ENCODE measurements at regions not wholly inside any gene's neighbourhood (a gene's known extent, or its start where the extent isn't known, plus 50 kb on each side); places are given as distances from the start of the nearest gene placed in this dataset.

DNA sequence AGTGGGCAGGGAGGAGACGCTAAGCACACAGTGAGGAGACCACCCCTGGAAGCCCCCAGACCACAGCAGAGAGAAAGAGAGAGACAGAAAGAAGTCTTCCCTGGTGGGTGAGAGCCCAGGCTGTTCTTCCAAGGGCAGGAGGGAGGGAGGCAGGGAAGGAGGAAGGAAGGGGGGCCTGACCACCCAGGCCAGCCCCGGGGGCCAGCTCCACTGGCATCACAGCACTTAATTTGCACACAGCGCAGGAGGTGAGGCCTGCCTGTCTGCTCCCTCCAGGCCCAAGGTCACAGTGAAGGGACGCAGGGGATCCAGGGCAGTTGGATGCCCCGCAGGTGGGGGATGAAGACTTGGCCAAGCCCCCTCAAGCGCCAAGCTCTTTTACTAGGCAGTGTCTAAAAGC, 141.9 kb upstream of the C14orf180 start:
- in situ Hi-C loops (cut with MboI; ENCODE audit: low sequenced_read_pairs, unreplicated experiment), result no loop called here
- DNase-seq (ENCODE audit: low spot score), result no peak
- TF ChIP-seq, protein P1, sequence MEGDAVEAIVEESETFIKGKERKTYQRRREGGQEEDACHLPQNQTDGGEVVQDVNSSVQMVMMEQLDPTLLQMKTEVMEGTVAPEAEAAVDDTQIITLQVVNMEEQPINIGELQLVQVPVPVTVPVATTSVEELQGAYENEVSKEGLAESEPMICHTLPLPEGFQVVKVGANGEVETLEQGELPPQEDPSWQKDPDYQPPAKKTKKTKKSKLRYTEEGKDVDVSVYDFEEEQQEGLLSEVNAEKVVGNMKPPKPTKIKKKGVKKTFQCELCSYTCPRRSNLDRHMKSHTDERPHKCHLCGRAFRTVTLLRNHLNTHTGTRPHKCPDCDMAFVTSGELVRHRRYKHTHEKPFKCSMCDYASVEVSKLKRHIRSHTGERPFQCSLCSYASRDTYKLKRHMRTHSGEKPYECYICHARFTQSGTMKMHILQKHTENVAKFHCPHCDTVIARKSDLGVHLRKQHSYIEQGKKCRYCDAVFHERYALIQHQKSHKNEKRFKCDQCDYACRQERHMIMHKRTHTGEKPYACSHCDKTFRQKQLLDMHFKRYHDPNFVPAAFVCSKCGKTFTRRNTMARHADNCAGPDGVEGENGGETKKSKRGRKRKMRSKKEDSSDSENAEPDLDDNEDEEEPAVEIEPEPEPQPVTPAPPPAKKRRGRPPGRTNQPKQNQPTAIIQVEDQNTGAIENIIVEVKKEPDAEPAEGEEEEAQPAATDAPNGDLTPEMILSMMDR (IDR thresholded peaks at IDR 0.05; ENCODE audit: borderline replicate concordance, control extremely low read depth, extremely low read depth, insufficient read depth, missing control alignments), result no peak

DNA sequence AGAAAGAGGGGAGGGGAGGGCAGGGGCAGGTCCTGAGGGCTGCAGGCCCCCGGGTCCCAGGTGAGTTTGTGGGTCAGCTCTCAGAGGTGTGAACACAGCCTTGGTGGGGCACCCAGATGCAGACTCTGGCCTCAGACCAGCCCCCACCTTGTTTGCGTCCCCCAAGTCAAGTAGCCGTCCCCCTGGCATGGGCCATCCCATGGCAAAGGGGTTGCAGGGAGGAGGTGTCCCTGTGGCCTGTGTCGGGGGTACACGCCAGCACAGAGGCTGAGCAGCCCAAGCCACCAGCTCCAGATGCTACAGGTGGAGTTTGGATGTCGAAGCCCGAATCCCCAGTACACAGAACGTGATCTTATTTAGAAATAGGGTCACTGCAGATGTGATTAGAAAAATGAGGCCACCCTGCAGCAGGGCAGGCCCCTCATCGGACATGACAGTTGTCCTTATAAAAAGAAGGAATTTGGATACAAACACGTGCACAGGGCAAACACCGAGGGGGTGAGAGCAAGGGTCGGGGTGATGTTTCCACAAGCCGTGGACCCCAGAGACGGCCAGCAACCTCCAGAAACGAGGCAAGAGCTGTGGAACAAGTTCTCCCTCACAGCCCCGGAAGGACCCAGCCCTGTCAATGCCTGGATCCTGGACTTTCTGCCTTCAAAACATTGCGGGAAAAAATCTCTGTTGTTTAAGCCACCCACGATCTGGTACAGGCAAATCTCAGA, 141.2 kb upstream of the C14orf180 start:
- DNase-seq (ENCODE audit: low spot score), result no peak
- TF ChIP-seq, protein P1 (IDR thresholded peaks at IDR 0.05; ENCODE audit: borderline replicate concordance, control extremely low read depth, extremely low read depth, insufficient read depth, missing control alignments), result no peak
- in situ Hi-C loops (cut with MboI; ENCODE audit: low sequenced_read_pairs, unreplicated experiment), result no loop called here

DNA sequence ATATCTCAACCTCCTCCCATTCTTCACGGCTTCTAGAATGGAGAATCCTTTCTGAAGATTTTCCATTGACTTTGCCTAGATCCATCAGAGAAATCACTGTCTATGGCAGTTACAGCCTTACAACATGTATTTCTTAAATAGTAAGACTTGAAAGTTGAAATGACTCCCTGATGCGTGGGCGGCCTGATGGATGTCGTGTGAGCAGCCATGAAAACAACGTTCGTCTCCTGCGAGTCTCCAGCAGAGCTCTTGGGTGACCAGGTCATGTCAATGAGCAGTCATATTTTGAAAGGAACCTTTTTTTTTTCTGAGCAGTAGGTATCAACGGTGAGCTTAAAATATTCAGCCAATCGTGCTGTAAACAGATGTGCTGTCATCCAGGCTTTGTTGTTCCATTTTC, 139.9 kb upstream of the C14orf180 start:
- no peak for DNase-seq (ENCODE audit: low spot score)
- in situ Hi-C loops (cut with MboI; ENCODE audit: low sequenced_read_pairs, unreplicated experiment), result no loop called here
- TF ChIP-seq, protein P1 (IDR thresholded peaks at IDR 0.05; ENCODE audit: borderline replicate concordance, control extremely low read depth, extremely low read depth, insufficient read depth, missing control alignments), result no peak

DNA sequence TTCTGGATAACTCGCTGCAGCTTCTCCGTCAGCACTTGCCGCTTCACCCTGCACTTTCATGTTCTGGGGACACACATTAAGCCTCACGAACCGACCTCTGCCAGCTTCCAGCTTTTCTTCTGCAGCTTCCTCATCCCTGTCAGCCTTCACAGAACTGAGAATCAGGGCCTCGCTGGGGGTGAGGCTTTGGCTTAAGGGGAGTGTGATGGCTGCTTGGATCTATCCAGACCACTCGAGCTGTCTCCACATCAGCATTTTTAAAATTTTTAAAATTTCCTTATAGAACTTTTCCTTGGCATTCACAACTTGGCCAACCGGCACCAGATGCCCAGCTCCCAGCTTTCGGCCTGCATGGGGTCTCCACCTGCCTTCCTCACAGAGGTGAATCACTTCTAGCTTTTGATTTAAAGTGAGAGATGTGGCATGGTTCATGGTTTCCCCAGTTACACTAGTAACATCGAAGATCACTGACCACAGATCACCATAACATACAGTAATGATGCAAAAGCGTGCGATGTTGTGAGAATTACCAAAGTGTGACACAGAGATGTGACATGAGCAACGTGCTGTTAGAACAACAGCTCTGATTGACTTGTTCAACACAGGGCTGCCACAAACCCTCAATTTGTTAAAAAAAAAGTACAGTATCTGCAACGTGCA, 139.1 kb upstream of the C14orf180 start:
- TF ChIP-seq, protein P1 (IDR thresholded peaks at IDR 0.05; ENCODE audit: borderline replicate concordance, control extremely low read depth, extremely low read depth, insufficient read depth, missing control alignments), result no peak
- in situ Hi-C loops (cut with MboI; ENCODE audit: low sequenced_read_pairs, unreplicated experiment), result no loop called here
- DNase-seq (ENCODE audit: low spot score), result no peak

DNA sequence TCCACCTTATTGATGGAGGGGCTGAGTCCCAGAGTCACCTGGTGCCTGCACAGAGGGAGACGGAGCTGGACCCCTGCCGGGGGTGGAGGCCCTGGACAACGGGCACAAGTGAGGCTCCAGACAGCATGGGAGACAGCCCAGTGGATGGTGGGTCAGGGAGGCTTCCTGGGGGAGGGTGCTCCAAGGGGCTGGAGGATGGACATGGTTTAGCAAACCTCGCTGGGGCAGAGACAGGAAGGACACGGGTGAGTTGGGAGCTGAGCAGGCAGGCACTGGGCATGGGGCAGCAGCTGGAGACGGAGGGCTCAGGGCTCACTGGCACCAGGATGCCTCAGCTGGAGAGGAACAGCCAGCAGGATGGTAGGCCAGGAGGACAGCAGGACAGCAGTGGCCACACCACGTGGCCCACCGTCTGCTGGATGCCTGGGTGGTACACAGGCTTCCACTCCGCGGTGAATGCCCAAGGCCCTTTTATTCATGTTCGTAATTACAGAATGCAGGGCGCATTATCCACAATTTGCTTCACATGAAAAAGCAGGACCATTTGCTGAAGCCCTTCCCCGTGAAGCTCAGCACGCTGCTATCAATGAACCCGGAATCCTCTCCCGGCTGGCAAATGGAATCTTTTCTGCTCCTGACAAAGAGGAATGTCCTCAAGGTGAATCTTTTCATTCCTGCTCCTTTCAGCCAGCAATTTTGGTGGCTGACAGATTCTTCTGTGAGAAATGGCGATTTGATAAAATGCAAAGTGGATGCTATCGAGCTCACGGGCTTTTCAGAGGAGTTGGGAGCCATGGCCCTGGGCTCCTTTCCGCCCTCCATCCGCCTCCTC, 138.1 kb upstream of the C14orf180 start:
- in situ Hi-C loops (cut with MboI; ENCODE audit: low sequenced_read_pairs, unreplicated experiment), result no loop called here
- no peak for DNase-seq (ENCODE audit: low spot score)
- TF ChIP-seq, protein P1 (IDR thresholded peaks at IDR 0.05; ENCODE audit: borderline replicate concordance, control extremely low read depth, extremely low read depth, insufficient read depth, missing control alignments), result no peak

DNA sequence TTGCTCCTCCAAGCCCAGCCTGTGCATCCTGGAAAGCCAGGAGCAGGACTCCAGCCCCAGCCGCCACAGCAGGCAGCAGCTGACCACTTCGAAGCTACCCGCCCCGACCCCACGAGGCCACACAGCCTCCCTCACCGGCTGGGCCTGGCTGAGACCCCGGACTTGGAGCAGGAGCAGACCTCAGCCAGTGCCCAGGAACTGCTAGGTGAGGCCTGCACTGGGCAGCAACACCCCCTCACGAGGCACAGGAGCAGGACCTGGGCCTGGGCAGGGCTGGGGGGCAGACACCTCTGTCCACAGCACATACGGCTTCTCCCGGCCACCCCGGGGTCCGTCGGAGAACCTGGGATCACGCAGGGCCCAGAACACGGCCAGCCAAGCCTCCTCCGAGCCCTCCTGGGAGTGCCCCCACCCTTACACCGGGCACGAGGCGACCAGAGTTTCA, 137.4 kb upstream of the C14orf180 start:
- TF ChIP-seq, protein P1 (IDR thresholded peaks at IDR 0.05; ENCODE audit: borderline replicate concordance, control extremely low read depth, extremely low read depth, insufficient read depth, missing control alignments), result no peak

More for the DNA sequence above, 137.4 kb upstream of the C14orf180 start:
- in situ Hi-C loops (cut with MboI; ENCODE audit: low sequenced_read_pairs, unreplicated experiment), result no loop called here
- no peak for DNase-seq (ENCODE audit: low spot score)
